ENCODE measurements at regions not wholly inside any gene's neighbourhood (a gene's known extent, or its start where the extent isn't known, plus 50 kb on each side); places are given as distances from the start of the nearest gene placed in this dataset.

DNA sequence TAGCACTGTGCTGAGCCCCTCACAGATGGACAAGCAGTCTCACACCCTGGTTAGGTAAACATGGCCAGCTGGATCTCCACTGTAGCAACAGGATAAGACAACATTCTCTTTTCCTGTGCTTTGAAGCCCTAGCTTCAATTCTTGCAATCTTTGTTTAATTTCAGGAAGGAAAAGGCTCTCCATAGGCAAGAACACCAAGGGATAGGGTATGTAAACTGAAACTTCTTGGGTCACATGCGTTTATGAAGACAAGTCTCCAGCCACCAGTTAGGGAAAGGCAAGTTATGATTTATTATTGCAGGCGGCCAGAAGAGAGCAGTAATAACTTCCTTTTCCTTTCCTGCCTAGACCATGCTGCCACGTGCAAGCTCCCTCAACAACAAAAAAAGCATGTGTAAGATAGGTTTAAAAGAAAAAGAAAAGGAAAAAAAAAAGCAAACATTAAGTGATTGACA lies 50.1 kb upstream of the POU5F2 start:
- H3K4me1 Mint-ChIP-seq (ENCODE audit: low read depth) = peaks cover 3% of the 10 kb centered on the region
- no peak overlapping the region for H3K27ac Mint-ChIP-seq
- H3K27me3 Mint-ChIP-seq (ENCODE audit: low read depth) = no peaks in the 10 kb centered on the region
- H3K36me3 Mint-ChIP-seq (ENCODE audit: low read depth) = peaks cover 7% of the 10 kb centered on the region
- no peaks in the 10 kb centered on the region for H3K9me3 Mint-ChIP-seq
- H3K4me3 Mint-ChIP-seq = no peak overlapping the region
